GM21528 (cell line): ENCODE measurements at regions not wholly inside any gene's neighbourhood (a gene's known extent, or its start where the extent isn't known, plus 50 kb on each side); places are given as distances from the start of the nearest gene placed in this dataset.
"Not testable (repeated sequence)": the region's sequence is repeated elsewhere in the genome, so short reads cannot be mapped to it uniquely, and the experiment has no call there.

Source experiments
- ATAC-seq: cut with Tn5 transposase; IDR thresholded peaks from one replicate; pipeline ENCODE4 v1.9.1; 2021; ENCODE audit warnings: mild to moderate bottlenecking, moderate library complexity; ENCODE audit not compliant: unreplicated experiment, low FRiP score

DNA sequence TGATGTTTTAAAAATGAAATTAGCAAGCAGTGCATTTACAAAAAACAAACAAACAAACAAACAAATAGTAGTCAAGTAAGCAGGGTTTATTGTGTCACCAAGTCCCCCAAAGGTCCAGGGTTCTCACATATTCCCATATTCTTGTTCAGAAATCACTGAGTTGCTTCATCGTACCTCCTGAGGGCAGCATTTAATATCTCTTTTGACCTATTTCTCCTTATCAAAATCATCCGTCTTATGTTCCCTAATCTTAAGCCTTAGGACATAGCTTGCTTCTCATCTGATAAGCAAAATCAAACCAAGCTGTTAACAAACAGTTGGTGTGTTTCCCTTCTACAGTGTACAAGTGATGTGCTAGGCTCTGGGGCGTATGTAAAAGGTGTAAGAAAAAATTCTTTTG is 109.5 kb upstream of the MAN2A1 start:
- no peak for ATAC-seq

DNA sequence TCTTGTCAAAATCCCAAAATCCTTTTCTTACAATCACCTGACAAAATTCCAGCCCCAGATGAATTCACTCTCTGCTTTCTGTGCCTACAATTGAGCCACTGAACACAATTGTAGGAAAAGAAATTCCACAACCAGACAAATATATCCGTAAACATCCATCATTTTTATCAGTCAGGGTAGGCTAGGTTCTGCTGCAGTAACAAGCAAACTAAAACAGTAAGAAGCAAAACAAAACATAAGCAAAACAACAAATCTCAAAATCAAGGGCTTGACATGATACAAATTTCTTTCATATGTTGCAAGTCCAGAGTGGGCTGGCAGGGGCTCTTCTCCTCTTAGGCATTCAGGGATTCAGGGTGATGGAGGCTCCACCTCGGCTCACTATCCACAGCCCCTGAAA is 114.2 kb upstream of the MAN2A1 start:
- no peak for ATAC-seq

DNA sequence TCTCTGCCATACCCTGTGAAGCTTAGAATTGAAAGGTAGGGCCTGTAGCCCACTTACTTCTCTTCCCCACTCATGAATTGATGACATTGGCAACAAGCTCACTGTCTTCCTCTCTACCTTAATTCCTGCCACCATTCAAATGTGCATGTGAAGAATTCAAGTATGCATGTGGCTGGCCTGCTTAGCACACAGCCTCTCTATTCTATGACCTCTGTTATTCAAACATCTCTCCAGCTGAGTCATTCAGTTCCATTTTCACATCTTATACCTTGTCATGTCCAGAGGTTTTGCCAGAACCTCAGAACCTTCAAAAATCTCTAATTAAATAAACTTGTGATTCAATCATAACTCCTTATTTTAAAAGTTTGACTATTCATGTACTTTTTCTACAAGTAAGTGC is 114.7 kb upstream of the MAN2A1 start:
- no peak for ATAC-seq

DNA sequence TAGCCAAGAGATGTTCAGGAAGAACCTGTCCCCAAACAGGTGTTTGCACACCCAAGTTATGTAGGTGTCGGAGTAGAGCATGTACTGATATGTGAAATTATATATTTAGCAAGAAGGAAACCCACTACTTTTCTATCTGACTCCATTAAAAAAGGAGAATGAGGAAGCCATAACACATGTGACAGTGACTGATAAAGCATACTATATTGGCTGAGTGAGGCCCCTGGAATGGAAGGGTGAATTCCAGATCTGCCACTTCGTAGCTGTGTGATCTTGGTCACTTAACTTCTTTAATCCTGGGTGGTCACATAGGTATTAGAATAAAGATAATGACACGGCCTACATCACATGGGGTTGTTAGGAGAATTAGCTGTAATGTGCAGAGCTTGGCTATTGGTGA is 116.0 kb upstream of the MAN2A1 start:
- no peak for ATAC-seq

DNA sequence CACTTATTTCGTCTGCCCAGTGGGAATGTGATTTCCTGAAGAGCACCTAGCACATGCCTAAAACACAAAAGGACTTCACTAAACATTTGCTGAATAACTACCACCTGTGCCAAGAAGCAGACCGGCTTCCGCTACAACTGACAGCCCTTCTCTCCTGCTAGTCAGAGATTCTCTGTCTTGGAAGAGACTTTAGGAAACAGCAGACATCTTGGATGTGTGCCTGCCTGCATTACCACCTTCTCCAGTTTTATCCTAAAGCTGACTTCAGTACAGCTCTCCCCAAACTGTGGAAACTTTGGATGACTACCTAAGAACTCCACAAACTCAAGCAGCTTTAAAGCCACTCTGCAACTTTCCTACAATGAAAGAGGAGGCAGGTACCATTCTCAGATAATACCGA is 116.5 kb upstream of the MAN2A1 start:
- no peak for ATAC-seq

DNA sequence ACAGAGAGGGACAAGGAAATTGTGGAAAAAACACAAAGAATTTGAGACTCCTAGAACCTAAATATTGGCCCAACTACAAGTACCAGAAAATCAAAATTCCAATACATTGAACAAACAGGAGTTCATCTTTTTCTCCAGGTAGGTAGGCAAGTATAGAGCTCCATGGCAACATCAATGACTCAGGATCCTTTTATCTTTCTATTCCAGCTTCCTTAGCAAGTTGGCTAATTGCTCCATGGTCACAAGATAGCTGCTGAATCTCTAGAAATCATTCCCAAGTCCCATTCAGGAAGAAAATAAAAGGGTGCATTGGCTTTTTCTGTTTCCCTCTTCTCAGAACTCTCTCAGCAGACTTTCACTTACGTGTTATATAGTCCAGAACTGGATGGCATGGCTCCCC is 117.9 kb upstream of the MAN2A1 start:
- no peak for ATAC-seq

DNA sequence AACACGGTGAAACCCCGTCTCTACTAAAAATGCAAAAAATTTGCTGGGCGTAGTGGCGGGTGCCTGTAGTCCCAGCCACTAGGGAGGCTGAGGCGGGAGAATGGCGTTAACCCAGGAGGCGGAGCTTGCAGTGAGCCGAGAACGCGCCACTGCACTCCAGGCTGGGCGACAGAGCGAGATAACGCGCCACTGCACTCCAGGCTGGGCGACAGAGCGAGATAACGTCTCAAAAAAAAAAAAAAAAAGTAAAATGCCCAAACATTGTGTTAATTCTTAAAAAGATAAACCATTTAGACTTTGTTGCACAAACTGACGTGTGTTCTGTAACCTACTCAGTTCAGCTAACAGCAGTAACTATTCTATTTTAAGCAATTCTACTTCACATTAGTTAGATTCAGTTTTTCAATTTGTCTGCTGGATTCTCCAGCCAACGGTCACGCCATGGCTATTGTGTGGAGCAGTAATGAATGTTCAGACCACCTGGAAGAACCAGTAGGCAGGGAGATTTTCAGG is 119.3 kb upstream of the MAN2A1 start:
- no peak for ATAC-seq

DNA sequence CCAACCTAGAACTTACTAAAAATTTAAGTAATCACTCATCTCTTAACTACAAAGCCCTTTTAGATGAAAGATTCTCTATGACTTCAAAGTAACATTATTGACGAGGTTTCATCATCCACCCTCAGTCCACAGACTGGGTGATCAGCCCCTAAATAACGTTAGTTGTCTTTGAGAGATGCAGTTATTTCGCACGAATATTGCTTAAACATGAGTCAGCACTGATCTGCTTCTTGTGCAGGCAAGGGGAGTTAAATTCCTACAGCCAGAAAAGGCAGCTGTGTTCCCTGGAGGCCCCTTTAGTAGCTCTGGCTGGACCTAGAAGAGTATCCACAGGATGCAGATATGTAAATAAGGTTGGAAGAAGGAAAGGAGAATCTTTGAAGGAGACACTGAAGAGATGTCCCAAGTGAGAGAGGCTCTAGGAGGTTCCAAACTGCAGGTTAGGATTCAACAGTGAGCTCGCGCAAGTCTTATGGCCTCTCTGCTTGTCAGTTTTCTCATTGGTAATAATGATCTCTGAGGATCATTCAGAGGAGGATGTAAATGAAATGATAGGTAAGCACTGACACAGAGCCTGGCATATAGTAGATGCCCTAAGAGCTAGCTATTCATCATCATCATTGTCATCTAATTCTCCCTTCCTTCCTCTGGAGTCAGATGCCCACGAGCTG is 122.2 kb upstream of the MAN2A1 start:
- no peak for ATAC-seq

DNA sequence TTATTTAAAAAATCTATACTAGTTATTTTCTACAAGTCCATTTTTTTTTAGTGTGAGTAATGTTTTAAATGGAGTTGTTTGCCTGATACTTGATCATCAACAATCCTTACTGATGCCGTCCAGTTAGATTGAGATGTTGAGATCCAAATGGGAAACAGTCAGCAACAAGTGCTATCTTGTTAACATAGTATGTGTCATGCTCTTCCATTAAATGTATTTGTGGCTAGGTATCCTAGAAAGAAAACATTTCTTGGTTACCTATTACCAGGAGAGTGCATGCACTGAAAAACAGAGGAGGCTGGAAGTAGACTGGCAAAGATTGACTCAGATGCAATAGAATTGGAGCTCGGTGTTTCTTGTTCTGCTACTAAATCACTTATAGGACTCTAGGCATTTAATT is 123.4 kb upstream of the MAN2A1 start:
- no peak for ATAC-seq

DNA sequence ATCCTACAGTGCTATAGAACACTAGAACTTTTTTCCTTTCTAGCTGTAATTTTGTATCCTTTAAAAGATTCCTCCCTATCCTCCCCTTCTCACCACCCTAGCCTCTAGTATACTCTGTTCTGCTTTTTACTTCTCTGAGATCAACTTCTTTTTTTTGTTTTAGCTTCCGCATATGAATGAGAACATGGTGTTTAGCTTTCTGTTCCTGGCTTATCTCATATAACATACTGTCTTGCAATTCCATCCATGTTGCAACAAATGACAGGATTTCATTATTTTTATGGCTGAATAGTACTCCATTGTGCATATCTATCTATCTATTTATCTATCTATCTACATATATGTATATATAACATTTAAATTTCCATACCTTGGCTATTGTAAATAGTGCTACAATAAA is 126.0 kb upstream of the MAN2A1 start:
- no peak for ATAC-seq

DNA sequence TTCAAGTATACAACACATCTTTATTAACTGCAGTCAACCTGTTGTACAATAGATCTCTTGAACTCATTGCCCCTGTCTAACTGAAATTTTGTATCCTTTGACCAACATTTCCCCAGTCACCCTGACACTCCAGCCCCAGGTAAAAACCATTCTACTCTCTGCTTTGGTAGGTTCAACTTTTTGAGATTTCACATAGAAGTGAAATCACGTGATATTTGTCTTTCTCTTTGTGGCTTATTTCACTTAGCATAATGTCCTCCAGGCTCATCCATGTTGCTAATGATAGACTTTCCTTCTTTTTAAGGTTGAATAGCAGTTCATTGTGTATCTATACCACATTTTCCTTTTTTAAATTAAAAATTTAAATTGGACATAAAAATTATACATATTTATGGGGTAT is 126.5 kb upstream of the MAN2A1 start:
- no peak for ATAC-seq

DNA sequence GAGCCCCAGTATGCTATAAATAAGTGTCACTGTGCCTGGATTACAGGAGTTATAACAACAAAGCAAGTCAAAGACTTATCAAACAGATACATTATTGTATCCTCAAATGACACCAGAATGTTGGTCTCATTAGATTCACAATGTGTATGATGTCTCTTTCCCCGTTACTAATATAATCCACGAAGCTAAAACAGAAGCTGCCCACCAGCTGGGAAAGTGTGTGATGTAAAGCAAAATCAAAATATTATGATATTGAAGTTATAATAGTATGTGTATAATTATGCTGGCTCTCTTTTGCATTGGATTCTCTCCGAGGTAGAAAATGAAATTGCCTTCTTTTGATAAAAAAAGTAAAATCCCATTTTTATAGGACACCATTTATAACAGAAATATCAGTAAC is 127.3 kb upstream of the MAN2A1 start:
- no peak for ATAC-seq

DNA sequence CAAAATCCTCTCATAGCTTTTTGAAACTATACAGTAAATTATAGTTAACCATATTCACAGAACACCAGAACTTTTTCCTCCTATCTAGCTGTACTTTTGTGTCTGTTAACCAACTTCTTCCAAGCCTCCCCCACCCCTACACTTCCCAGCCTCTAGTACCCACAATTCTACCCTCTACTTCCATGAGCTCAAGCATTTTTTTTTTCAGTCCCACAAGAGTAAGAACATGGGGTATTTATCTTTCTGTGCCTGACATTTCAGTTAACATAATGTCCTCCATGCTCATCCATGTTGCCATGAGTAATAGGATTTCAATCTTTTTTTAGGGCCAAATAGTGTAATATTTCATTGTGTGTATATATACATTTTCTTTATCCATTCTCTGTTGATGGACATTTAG is 128.3 kb upstream of the MAN2A1 start:
- ATAC-seq: no peak

DNA sequence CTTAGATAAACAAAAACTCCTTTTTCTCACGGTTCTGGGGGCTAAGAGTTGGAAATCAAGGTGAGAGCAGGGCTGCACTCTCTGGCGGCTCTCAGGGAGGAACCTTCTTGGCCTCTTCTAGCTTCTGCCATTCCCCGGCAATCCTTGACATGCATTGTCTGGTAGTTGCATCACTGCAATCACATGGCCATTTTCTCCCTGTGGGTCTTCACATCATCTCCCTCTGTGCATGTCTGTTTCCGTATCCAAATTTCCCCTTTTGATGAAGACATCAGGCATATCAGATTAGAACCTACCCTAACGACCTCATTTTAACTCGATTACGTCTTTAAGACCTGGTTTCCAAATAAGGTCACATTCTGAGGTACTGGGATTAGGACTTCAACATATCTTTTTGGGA is 129.2 kb upstream of the MAN2A1 start:
- ATAC-seq: no peak

DNA sequence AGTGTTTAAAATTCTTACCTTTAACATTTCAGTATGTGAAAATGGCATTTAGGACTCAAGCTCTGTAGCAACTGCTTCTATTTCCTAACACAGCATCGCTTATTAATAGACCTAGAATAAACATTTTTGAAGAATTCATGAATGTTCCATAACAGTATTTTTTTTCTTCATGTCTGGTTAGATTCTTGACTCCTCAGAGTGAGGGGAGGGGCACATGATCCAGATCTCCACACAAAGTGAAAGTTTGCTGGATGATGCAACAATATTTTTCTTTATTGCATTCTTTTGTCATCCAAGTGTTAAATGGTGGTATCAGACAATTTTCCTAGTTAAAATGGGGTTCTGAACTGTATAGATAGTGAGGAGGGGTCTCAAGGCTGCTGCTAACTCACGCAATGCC is 130.8 kb upstream of the MAN2A1 start:
- no peak for ATAC-seq

DNA sequence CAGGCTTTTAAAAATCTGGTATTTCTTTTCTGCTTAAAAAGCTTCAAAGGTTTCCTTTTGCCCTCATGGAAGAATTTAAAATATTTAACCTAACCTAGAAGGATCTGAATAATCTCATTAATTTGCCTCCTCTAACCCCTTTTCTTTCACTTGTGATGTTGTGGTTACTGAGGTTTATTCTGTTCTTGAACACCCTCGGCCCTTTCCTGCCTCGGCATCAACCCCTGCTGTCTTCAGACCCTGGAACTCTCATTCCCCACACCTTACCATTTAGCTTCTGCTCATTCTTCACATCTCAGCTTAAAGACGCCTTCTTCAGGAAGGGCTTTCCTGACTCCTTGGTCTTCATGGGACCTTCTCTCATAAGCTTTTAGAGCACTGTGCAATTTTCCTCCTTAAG is 131.4 kb upstream of the MAN2A1 start:
- ATAC-seq: no peak

DNA sequence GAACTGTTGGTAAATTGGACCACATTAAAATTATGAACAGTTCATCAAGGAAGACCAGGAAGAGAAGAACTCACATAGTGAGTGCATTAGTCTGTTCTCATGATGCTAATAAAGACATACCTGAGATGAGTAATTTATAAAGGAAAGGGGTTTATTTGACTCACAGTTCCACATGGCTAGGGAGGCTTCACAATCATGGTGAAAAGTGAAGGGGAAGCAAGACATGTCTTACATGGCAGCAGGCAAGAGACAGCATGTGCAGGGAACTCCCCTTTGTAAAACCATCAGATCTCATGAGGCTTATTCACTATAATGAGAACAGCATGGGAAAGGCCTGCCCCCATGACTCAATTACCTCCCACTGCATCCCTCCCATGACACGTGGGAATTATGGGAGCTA is 135.9 kb upstream of the MAN2A1 start:
- no peak for ATAC-seq

DNA sequence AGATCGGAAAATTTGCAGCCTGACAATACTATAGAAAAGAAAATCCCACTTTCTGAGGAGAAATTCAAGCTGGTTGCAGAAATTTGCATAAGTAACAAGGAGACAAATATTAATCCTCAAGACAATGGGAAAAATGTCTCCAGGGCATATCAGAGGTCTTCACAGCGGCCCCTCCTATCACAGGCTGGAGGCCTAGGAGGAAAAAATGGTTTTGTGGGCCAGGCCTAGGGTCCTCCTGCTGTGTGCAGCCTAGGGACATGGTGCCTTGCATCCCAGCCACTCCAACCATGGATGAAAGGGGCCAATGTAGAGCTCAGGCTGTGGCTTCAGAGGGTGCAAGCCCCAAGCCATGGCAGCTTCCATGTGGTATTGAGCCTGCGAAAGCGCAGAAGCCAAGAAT is 138.5 kb upstream of the MAN2A1 start:
- ATAC-seq: not testable (repeated sequence)

DNA sequence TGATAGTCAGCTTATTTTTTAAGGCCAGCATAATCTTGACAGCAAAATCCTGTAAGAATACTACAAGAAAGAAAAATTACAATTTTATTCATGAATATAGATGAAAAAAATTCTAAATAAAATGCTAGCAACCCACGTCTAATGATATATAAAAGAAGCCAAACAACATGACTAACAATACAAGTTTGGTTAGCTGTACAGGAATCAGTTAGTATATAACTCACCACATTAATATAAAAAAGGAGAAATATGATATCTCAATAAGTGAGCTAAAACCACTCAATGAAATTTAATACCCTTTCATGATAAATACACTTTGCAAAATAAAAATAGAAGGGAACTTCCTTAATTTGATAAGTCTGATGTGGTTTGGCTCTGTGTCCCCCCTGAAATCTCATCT is 139.7 kb upstream of the MAN2A1 start:
- ATAC-seq: no peak

DNA sequence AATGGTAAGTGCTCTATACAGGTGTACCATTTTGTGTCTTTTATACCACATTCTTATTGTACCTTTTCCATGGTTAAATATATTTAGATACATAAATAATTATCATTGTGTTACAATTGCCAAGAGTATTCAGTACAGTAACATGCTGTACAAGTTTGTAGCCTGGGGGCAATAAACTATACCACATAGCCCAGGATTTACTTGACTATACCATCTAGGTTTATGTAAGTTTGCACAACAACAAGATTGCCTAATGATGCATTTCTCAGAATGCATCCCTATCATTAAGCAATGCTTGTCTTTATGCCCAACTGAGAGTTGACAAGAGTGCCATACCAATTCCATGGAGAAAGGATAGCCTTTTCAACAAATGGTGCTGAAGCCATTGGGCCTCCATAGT is 136.7 kb upstream of the PJA2 start:
- no peak for ATAC-seq

DNA sequence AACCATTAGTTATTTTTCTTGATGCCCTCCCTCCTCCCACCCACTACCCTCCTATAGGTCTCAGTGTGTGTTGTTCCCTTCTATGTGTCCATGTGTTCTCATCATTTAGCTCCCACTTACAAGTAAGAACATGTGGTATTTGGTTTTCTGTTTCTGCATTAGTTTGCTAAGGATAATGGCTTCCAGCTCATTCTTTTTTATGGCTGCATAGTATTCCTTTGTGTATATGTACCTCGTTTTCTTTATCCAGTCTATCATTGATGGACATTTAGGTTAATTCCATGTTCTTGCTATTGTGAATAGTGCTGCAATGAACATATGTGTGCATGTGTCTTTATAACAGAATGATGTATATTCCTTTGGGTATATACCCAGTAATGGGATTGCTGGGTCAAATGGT is 135.1 kb upstream of the PJA2 start:
- ATAC-seq: not testable (repeated sequence)

DNA sequence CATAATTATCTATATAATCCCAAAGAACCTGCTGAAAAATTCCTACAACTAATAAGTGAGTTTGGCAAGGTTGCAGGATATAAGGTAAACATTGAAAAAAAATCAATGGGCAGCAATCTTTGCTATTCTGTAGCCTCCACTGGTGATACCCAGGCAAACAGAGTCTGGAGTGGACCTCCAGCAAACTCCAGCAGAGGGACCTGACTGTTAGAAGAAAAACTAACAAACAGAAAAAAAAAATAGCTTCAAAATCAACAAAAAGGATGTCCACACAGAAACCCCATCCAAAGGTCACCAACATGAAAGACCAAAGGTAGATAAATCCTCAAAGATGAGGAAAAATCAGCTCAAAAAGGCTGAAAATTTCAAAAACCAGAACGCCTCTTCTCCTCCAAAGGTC is 128.9 kb upstream of the PJA2 start:
- ATAC-seq: not testable (repeated sequence)

DNA sequence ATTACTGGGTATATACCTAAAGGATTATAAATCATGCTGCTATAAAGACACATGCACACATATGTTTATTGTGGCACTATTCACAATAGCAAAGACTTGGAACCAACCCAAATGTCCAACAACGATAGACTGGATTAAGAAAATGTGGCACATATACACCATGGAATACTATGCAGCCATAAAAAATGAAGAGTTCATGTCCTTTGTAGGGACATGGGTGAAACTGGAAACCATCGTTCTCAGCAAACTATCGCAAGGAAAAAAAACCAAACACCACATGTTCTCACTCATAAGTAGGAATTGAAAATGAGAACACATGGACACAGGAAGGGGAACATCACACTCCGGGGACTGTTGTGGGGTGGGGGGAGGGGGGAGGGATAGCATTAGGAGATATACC is 125.3 kb upstream of the PJA2 start:
- not testable (repeated sequence) for ATAC-seq
